ENCODE measurements at regions not wholly inside any gene's neighbourhood (a gene's known extent, or its start where the extent isn't known, plus 50 kb on each side); places are given as distances from the start of the nearest gene placed in this dataset.
A peak's percentile ranks its signal among the peaks of the same experiment; 100 is the strongest.

- DNase-seq (ENCODE audit: low read depth in 4 of 4, low spot score in 3 of 4) = no peak
Observed at GRCh38 chr3:70583682-70584081, 271.2 kb upstream of the MDFIC2 start.

- no peak for DNase-seq (ENCODE audit: low read depth in 4 of 4, low spot score in 3 of 4)
Observed at GRCh38 chr3:70582803-70583202, 270.4 kb upstream of the MDFIC2 start.

GRCh38 chr3:70580021-70580420, 267.6 kb upstream of the MDFIC2 start:
- no peak for DNase-seq (ENCODE audit: low read depth in 4 of 4, low spot score in 3 of 4)

- DNase-seq (ENCODE audit: low read depth in 4 of 4, low spot score in 3 of 4) = no peak
Observed at GRCh38 chr3:70571696-70572095, 259.3 kb upstream of the MDFIC2 start.

- DNase-seq (ENCODE audit: low read depth in 4 of 4, low spot score in 3 of 4) = no peak
Observed at GRCh38 chr3:70570584-70570983, 258.1 kb upstream of the MDFIC2 start.

- DNase-seq (ENCODE audit: low read depth in 4 of 4, low spot score in 3 of 4) = no peak
Observed at GRCh38 chr3:70568626-70569025, 256.2 kb upstream of the MDFIC2 start.

- DNase-seq (ENCODE audit: low read depth in 4 of 4, low spot score in 3 of 4) = no peak
Observed at GRCh38 chr3:70565861-70566260, 253.4 kb upstream of the MDFIC2 start.

GRCh38 chr3:70564552-70564951, 252.1 kb upstream of the MDFIC2 start:
- no peak for DNase-seq (ENCODE audit: low read depth in 4 of 4, low spot score in 3 of 4)

GRCh38 chr3:70561796-70562195, 249.4 kb upstream of the MDFIC2 start:
- DNase-seq (ENCODE audit: low read depth in 4 of 4, low spot score in 3 of 4) = no peak

- no peak for DNase-seq (ENCODE audit: low read depth in 4 of 4, low spot score in 3 of 4)
Observed at GRCh38 chr3:70558956-70559355, 246.5 kb upstream of the MDFIC2 start.

GRCh38 chr3:70557976-70558375, 245.5 kb upstream of the MDFIC2 start:
- DNase-seq (ENCODE audit: low read depth in 4 of 4, low spot score in 3 of 4) = no peak

GRCh38 chr3:70556056-70556455, 243.6 kb upstream of the MDFIC2 start:
- no peak for DNase-seq (ENCODE audit: low read depth in 4 of 4, low spot score in 3 of 4)

GRCh38 chr3:70554170-70554569, 241.7 kb upstream of the MDFIC2 start:
- no peak for DNase-seq (ENCODE audit: low read depth in 4 of 4, low spot score in 3 of 4)

- peak in 1 of 4 donors; percentile 22 for DNase-seq (ENCODE audit: low read depth in 4 of 4, low spot score in 3 of 4)
Observed at GRCh38 chr3:70550723-70551319, 238.4 kb upstream of the MDFIC2 start.

- no peak for DNase-seq (ENCODE audit: low read depth in 4 of 4, low spot score in 3 of 4)
Observed at GRCh38 chr3:70546679-70547078, 234.2 kb upstream of the MDFIC2 start.

- no peak for DNase-seq (ENCODE audit: low read depth in 4 of 4, low spot score in 3 of 4)
Observed at GRCh38 chr3:70543493-70543892, 231.1 kb upstream of the MDFIC2 start.

- DNase-seq (ENCODE audit: low read depth in 4 of 4, low spot score in 3 of 4) = no peak
Observed at GRCh38 chr3:70539908-70540307, 227.5 kb upstream of the MDFIC2 start.

- DNase-seq (ENCODE audit: low read depth in 4 of 4, low spot score in 3 of 4) = no peak
Observed at GRCh38 chr3:70532806-70533205, 220.4 kb upstream of the MDFIC2 start.

GRCh38 chr3:70531838-70532489, 219.5 kb upstream of the MDFIC2 start:
- DNase-seq (ENCODE audit: low read depth in 4 of 4, low spot score in 3 of 4) = no peak

GRCh38 chr3:70531063-70531657, 218.7 kb upstream of the MDFIC2 start:
- DNase-seq (ENCODE audit: low read depth in 4 of 4, low spot score in 3 of 4) = peak in 2 of 4 donors; percentile 21 to 33

- peak in 1 of 4 donors; percentile 14 for DNase-seq (ENCODE audit: low read depth in 4 of 4, low spot score in 3 of 4)
Observed at GRCh38 chr3:70530626-70531025, 218.2 kb upstream of the MDFIC2 start.

- no peak for DNase-seq (ENCODE audit: low read depth in 4 of 4, low spot score in 3 of 4)
Observed at GRCh38 chr3:70527026-70527425, 214.6 kb upstream of the MDFIC2 start.
